ENCODE measurements at regions not wholly inside any gene's neighbourhood (a gene's known extent, or its start where the extent isn't known, plus 50 kb on each side); places are given as distances from the start of the nearest gene placed in this dataset.

GRCh38 chr17:52762794-52763167 lies 604.3 kb upstream of the CA10 start:
- no peak overlapping the region for H3K4me3 ChIP-seq (ENCODE audit: low read depth, low read length, poor library complexity, severe bottlenecking)
- no peak overlapping the region for H3K9ac ChIP-seq (ENCODE audit: low read length)
- no peaks in the 10 kb centered on the region for H3K79me2 ChIP-seq (ENCODE audit: insufficient read depth, low read length)
- H4K20me1 ChIP-seq (ENCODE audit: insufficient read depth, low read length) = no peaks in the 10 kb centered on the region
- no peaks in the 10 kb centered on the region for H3K9me2 ChIP-seq (ENCODE audit: low read depth, low read length)
- TF ChIP-seq EZH2 (IDR thresholded peaks at IDR 0.05; ENCODE audit: borderline replicate concordance, low read length) (no peak), CTCF (IDR thresholded peaks at IDR 0.05; ENCODE audit: low read length) (no peak)
- H3K9me3 ChIP-seq (ENCODE audit: low read length) = no peaks in the 10 kb centered on the region
- no peaks in the 10 kb centered on the region for H3K4me1 ChIP-seq (ENCODE audit: insufficient read depth, low read length, severe bottlenecking)
- H2AFZ ChIP-seq (ENCODE audit: low read length) = no peak overlapping the region
- no peaks in the 10 kb centered on the region for H3K27me3 ChIP-seq (ENCODE audit: insufficient read depth, low read length)
- no peaks in the 10 kb centered on the region for H3F3A ChIP-seq (ENCODE audit: insufficient read depth, low read length)
- H3K4me2 ChIP-seq (ENCODE audit: low read length) = no peak overlapping the region
- no peaks in the 10 kb centered on the region for H3K36me3 ChIP-seq (ENCODE audit: insufficient read depth, low read length)
- no peak overlapping the region for H3K27ac ChIP-seq (ENCODE audit: low read depth, low read length, poor library complexity, severe bottlenecking)

- Histone ChIP-seq H3K9ac (ENCODE audit: low read length) (no peak overlapping the region), H3K9me2 (ENCODE audit: low read depth, low read length) (no peaks in the 10 kb centered on the region), H3K27me3 (ENCODE audit: insufficient read depth, low read length) (no peaks in the 10 kb centered on the region), H4K20me1 (ENCODE audit: insufficient read depth, low read length) (no peaks in the 10 kb centered on the region), H2AFZ (ENCODE audit: low read length) (no peak overlapping the region), H3K4me2 (ENCODE audit: low read length) (no peak overlapping the region), H3K36me3 (ENCODE audit: insufficient read depth, low read length) (no peaks in the 10 kb centered on the region), H3K4me1 (ENCODE audit: insufficient read depth, low read length, severe bottlenecking) (no peaks in the 10 kb centered on the region), H3K79me2 (ENCODE audit: insufficient read depth, low read length) (no peaks in the 10 kb centered on the region), H3K4me3 (ENCODE audit: low read depth, low read length, poor library complexity, severe bottlenecking) (no peak overlapping the region), H3F3A (ENCODE audit: insufficient read depth, low read length) (no peaks in the 10 kb centered on the region), H3K27ac (ENCODE audit: low read depth, low read length, poor library complexity, severe bottlenecking) (no peak overlapping the region), H3K9me3 (ENCODE audit: low read length) (no peaks in the 10 kb centered on the region)
- no peak for TF ChIP-seq EZH2 (IDR thresholded peaks at IDR 0.05; ENCODE audit: borderline replicate concordance, low read length)
- TF ChIP-seq CTCF (IDR thresholded peaks at IDR 0.05; ENCODE audit: low read length) = no peak
Measured at GRCh38 chr17:52762147-52762793, 603.8 kb upstream of the CA10 start.

GRCh38 chr17:52759864-52760263 lies 601.4 kb upstream of the CA10 start:
- Histone ChIP-seq H3K27me3 (ENCODE audit: insufficient read depth, low read length) (no peaks in the 10 kb centered on the region), H3K9me2 (ENCODE audit: low read depth, low read length) (no peaks in the 10 kb centered on the region), H3K9me3 (ENCODE audit: low read length) (no peaks in the 10 kb centered on the region), H2AFZ (ENCODE audit: low read length) (no peak overlapping the region), H3K79me2 (ENCODE audit: insufficient read depth, low read length) (no peaks in the 10 kb centered on the region), H4K20me1 (ENCODE audit: insufficient read depth, low read length) (no peaks in the 10 kb centered on the region), H3K4me1 (ENCODE audit: insufficient read depth, low read length, severe bottlenecking) (no peaks in the 10 kb centered on the region), H3K36me3 (ENCODE audit: insufficient read depth, low read length) (no peaks in the 10 kb centered on the region), H3K9ac (ENCODE audit: low read length) (no peak overlapping the region), H3K27ac (ENCODE audit: low read depth, low read length, poor library complexity, severe bottlenecking) (no peak overlapping the region), H3F3A (ENCODE audit: insufficient read depth, low read length) (no peaks in the 10 kb centered on the region), H3K4me2 (ENCODE audit: low read length) (no peak overlapping the region), H3K4me3 (ENCODE audit: low read depth, low read length, poor library complexity, severe bottlenecking) (no peak overlapping the region)
- TF ChIP-seq EZH2 (IDR thresholded peaks at IDR 0.05; ENCODE audit: borderline replicate concordance, low read length) (no peak), CTCF (IDR thresholded peaks at IDR 0.05; ENCODE audit: low read length) (no peak)

Data from OCI-LY1 (cell line).